Mesendoderm (in vitro differentiated cells): ENCODE measurements at regions not wholly inside any gene's neighbourhood (a gene's known extent, or its start where the extent isn't known, plus 50 kb on each side); places are given as distances from the start of the nearest gene placed in this dataset.

Source experiments
- DNase-seq: peaks from one replicate; pipeline ENCODE4 v3.0.0; 2013
- H2AK5ac ChIP-seq: 2 replicates; pipeline ENCODE4 v1.6.1; 2013; ENCODE audit warnings: low read length, inconsistent platforms
- H2BK120ac ChIP-seq: 2 replicates; pipeline ENCODE4 v1.6.1; 2013; ENCODE audit warnings: low read depth, mild to moderate bottlenecking, low read length, moderate library complexity, mixed read lengths
- H2BK15ac ChIP-seq: replicated peaks from 2 replicates; pipeline ENCODE4 v1.6.1; 2013; ENCODE audit warnings: low read depth, mild to moderate bottlenecking, moderate library complexity
- H2BK5ac ChIP-seq: 2 replicates; pipeline ENCODE4 v1.6.1; 2013; ENCODE audit warnings: low read length, inconsistent platforms
- H3K18ac ChIP-seq: 2 replicates; pipeline ENCODE4 v1.6.1; 2013; ENCODE audit warnings: mild to moderate bottlenecking, low read length, mixed read lengths
- H3K23ac ChIP-seq: one replicate; pipeline ENCODE4 v1.6.1; 2013; ENCODE audit warnings: low read length
- H3K27ac ChIP-seq: 2 replicates; pipeline ENCODE4 v1.5.1; 2013; ENCODE audit warnings: low read depth, mild to moderate bottlenecking, inconsistent platforms, low read length, moderate library complexity
- H3K27me3 ChIP-seq: 2 replicates; pipeline ENCODE4 v1.6.1; 2013; ENCODE audit warnings: low read length, control low read depth, mild to moderate bottlenecking, inconsistent platforms; ENCODE audit not compliant: insufficient read depth, poor library complexity
- H3K36me3 ChIP-seq: 2 replicates; pipeline ENCODE4 v1.6.1; 2013; ENCODE audit warnings: low read length, inconsistent platforms; ENCODE audit not compliant: control insufficient read depth, insufficient read depth
- H3K4ac ChIP-seq: one replicate; pipeline ENCODE4 v1.6.1; 2013; ENCODE audit warnings: low read depth, mild to moderate bottlenecking, low read length, moderate library complexity
- H3K4me1 ChIP-seq: 2 replicates; pipeline ENCODE4 v1.6.1; 2013; ENCODE audit warnings: low read depth, low read length, inconsistent platforms; ENCODE audit not compliant: control insufficient read depth
- H3K4me2 ChIP-seq: 2 replicates; pipeline ENCODE4 v1.6.1; 2013; ENCODE audit warnings: low read length
- H3K4me3 ChIP-seq: 2 replicates; pipeline ENCODE4 v1.5.1; 2013; ENCODE audit warnings: mild to moderate bottlenecking, low read length
- H3K56ac ChIP-seq: one replicate; pipeline ENCODE4 v1.6.1; 2013; ENCODE audit warnings: low read length
- H3K79me1 ChIP-seq: 2 replicates; pipeline ENCODE4 v1.6.1; 2013; ENCODE audit warnings: low read length, inconsistent platforms
- H3K79me2 ChIP-seq: 2 replicates; pipeline ENCODE4 v1.6.1; 2013; ENCODE audit warnings: mild to moderate bottlenecking, low read length; ENCODE audit not compliant: control insufficient read depth, insufficient read depth
- H3K9ac ChIP-seq: 2 replicates; pipeline ENCODE4 v1.6.1; 2013; ENCODE audit warnings: low read length, inconsistent platforms
- H4K5ac ChIP-seq: one replicate; pipeline ENCODE4 v1.6.1; 2013; ENCODE audit warnings: low read length
- H4K8ac ChIP-seq: one replicate; pipeline ENCODE4 v1.6.1; 2013; ENCODE audit warnings: low read depth, mild to moderate bottlenecking, control low read depth, low read length, moderate library complexity
- WGBS: extraction: QIAGEN DNeasy Blood & Tissue Kit; methylation state at CpG from one replicate; pipeline ENCODE4 v1.1.7; 2013; ENCODE audit warnings: low lambda C conversion rate, missing lambda C conversion rate; ENCODE audit not compliant: insufficient coverage; ENCODE audit errors: extremely low coverage; 5-methylcytosine and 5-hydroxymethylcytosine counted together

GRCh38 chr5:82991059-82991458, 86.1 kb downstream of the TMEM167A start:
- no peak overlapping the region for H3K4me3 ChIP-seq
- H3K9ac ChIP-seq = no peak overlapping the region
- no peak overlapping the region for H2BK120ac ChIP-seq
- no peaks in the 10 kb centered on the region for H3K4me1 ChIP-seq
- no peaks in the 10 kb centered on the region for H3K27me3 ChIP-seq
- no peak overlapping the region for H2BK15ac ChIP-seq
- H3K23ac ChIP-seq = no peak overlapping the region
- no peak overlapping the region for H3K18ac ChIP-seq
- no peak overlapping the region for H2AK5ac ChIP-seq
- H3K36me3 ChIP-seq = no peaks in the 10 kb centered on the region
- H3K4ac ChIP-seq = no peak overlapping the region
- H3K56ac ChIP-seq = no peak overlapping the region
- DNase-seq = peak; percentile 48
- no peak overlapping the region for H4K8ac ChIP-seq
- H3K4me2 ChIP-seq = no peak overlapping the region
- no CpG with 5 or more reads among the region's 4 CpGs for WGBS
- no peak overlapping the region for H4K5ac ChIP-seq
- H3K79me2 ChIP-seq = no peaks in the 10 kb centered on the region
- H3K79me1 ChIP-seq = no peaks in the 10 kb centered on the region
- H3K27ac ChIP-seq = no peak overlapping the region
- H2BK5ac ChIP-seq = no peak overlapping the region

- Histone ChIP-seq H3K56ac (no peak overlapping the region), H3K9ac (no peak overlapping the region), H3K79me2 (no peaks in the 10 kb centered on the region), H3K4me2 (no peak overlapping the region), H3K4ac (no peak overlapping the region), H3K18ac (no peak overlapping the region), H3K27me3 (no peaks in the 10 kb centered on the region), H4K8ac (no peak overlapping the region), H3K36me3 (no peaks in the 10 kb centered on the region), H3K4me3 (no peak overlapping the region), H4K5ac (no peak overlapping the region), H3K79me1 (no peaks in the 10 kb centered on the region), H2BK15ac (no peak overlapping the region), H2BK5ac (no peak overlapping the region), H3K4me1 (no peaks in the 10 kb centered on the region), H2BK120ac (no peak overlapping the region), H3K27ac (no peak overlapping the region), H2AK5ac (no peak overlapping the region), H3K23ac (no peak overlapping the region)
- DNase-seq = no peak
- no CpG with 5 or more reads among the region's 2 CpGs for WGBS
Measured at GRCh38 chr5:82987188-82987587, 90.0 kb downstream of the TMEM167A start.

GRCh38 chr5:82986404-82986803, 90.8 kb downstream of the TMEM167A start:
- Histone ChIP-seq H3K4me2 (no peak overlapping the region), H3K18ac (no peak overlapping the region), H3K56ac (no peak overlapping the region), H3K27me3 (no peaks in the 10 kb centered on the region), H2BK120ac (no peak overlapping the region), H3K27ac (no peak overlapping the region), H3K4me3 (no peak overlapping the region), H3K4me1 (no peaks in the 10 kb centered on the region), H3K9ac (no peak overlapping the region), H3K36me3 (no peaks in the 10 kb centered on the region), H3K23ac (no peak overlapping the region), H3K79me1 (no peaks in the 10 kb centered on the region), H3K4ac (no peak overlapping the region), H2BK5ac (no peak overlapping the region), H4K8ac (no peak overlapping the region), H2BK15ac (no peak overlapping the region), H3K79me2 (no peaks in the 10 kb centered on the region), H2AK5ac (no peak overlapping the region), H4K5ac (no peak overlapping the region)
- DNase-seq = no peak

DNA sequence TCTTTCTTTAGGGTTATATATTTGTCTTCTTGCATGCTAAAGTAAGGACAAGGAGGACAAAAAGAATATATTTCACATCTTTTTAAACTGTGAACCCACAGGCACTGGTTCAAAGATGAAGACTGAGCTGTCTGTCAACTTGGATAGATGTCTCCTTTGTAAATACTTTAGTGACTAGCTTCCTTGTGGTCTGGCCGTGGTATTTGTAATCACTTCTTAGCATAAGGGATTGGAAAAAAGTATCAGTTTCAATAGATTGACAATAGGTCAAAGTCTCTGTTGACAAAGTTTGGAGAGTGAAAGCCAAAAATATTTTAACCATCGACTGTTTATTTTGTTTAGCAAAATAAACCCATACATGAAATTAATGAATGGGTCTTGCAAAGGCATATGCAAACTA, 91.4 kb downstream of the TMEM167A start:
- no peaks in the 10 kb centered on the region for H3K27me3 ChIP-seq
- H3K56ac ChIP-seq = no peak overlapping the region
- no peak overlapping the region for H3K18ac ChIP-seq
- no peaks in the 10 kb centered on the region for H3K79me1 ChIP-seq
- no peak overlapping the region for H4K5ac ChIP-seq
- H3K4me2 ChIP-seq = no peak overlapping the region
- WGBS = no CpG with 5 or more reads among the region's 2 CpGs
- no peak overlapping the region for H3K9ac ChIP-seq
- no peak overlapping the region for H4K8ac ChIP-seq
- no peak overlapping the region for H3K4ac ChIP-seq
- no peak overlapping the region for H2BK5ac ChIP-seq
- H2BK120ac ChIP-seq = no peak overlapping the region
- H2AK5ac ChIP-seq = no peak overlapping the region
- no peaks in the 10 kb centered on the region for H3K79me2 ChIP-seq
- DNase-seq = no peak
- no peak overlapping the region for H2BK15ac ChIP-seq
- no peak overlapping the region for H3K27ac ChIP-seq
- H3K36me3 ChIP-seq = no peaks in the 10 kb centered on the region
- no peak overlapping the region for H3K4me3 ChIP-seq
- no peaks in the 10 kb centered on the region for H3K4me1 ChIP-seq
- no peak overlapping the region for H3K23ac ChIP-seq

GRCh38 chr5:82984786-82985735, 92.1 kb downstream of the TMEM167A start:
- no peak overlapping the region for H3K27ac ChIP-seq
- no peak overlapping the region for H3K4me2 ChIP-seq
- H3K56ac ChIP-seq = no peak overlapping the region
- H3K23ac ChIP-seq = no peak overlapping the region
- no peaks in the 10 kb centered on the region for H3K79me1 ChIP-seq
- H3K4me1 ChIP-seq = no peaks in the 10 kb centered on the region
- no peaks in the 10 kb centered on the region for H3K36me3 ChIP-seq
- H3K18ac ChIP-seq = peak overlapping the region; percentile 51
- no peak overlapping the region for H3K4me3 ChIP-seq
- no peak overlapping the region for H4K5ac ChIP-seq
- no peak overlapping the region for H2AK5ac ChIP-seq
- WGBS = no CpG with 5 or more reads among the region's 10 CpGs
- H3K4ac ChIP-seq = no peak overlapping the region
- no peak overlapping the region for H4K8ac ChIP-seq
- DNase-seq = no peak
- no peaks in the 10 kb centered on the region for H3K27me3 ChIP-seq
- no peak overlapping the region for H3K9ac ChIP-seq
- H2BK5ac ChIP-seq = no peak overlapping the region
- H3K79me2 ChIP-seq = no peaks in the 10 kb centered on the region
- H2BK120ac ChIP-seq = no peak overlapping the region
- H2BK15ac ChIP-seq = no peak overlapping the region

GRCh38 chr5:82982846-82983245, 94.3 kb downstream of the TMEM167A start:
- Histone ChIP-seq H3K18ac (no peak overlapping the region), H4K5ac (no peak overlapping the region), H3K27ac (no peak overlapping the region), H3K4me3 (no peak overlapping the region), H3K79me1 (no peaks in the 10 kb centered on the region), H3K4ac (no peak overlapping the region), H2BK5ac (no peak overlapping the region), H3K36me3 (no peaks in the 10 kb centered on the region), H3K27me3 (no peaks in the 10 kb centered on the region), H3K56ac (no peak overlapping the region), H4K8ac (no peak overlapping the region), H2AK5ac (no peak overlapping the region), H3K23ac (no peak overlapping the region), H3K4me1 (no peaks in the 10 kb centered on the region), H2BK15ac (no peak overlapping the region), H2BK120ac (no peak overlapping the region), H3K4me2 (no peak overlapping the region), H3K9ac (no peak overlapping the region), H3K79me2 (no peaks in the 10 kb centered on the region)
- no CpG with 5 or more reads among the region's 2 CpGs for WGBS
- DNase-seq = no peak
